Stimulated activated memory B cell treated with anti-CD40 and anti-IgM and Interleukin-4, amounts not matched to agents 10 μg/mL and 1 μg/mL and 100 μg/mL, for 72 hours (primary cell): ENCODE measurements at regions not wholly inside any gene's neighbourhood (a gene's known extent, or its start where the extent isn't known, plus 50 kb on each side); places are given as distances from the start of the nearest gene placed in this dataset.

Source experiments
- ATAC-seq: fragments of 150-1000 bp; cut with Tn5 transposase; 2 replicates; pipeline ENCODE4 v1.10.0; 2021
- H3K27ac Mint-ChIP-seq: one replicate; pipeline ENCODE4 v1.8.0; 2022; ENCODE audit warnings: mild to moderate bottlenecking, mixed read lengths
- H3K27me3 Mint-ChIP-seq: one replicate; pipeline ENCODE4 v1.8.0; 2022; ENCODE audit warnings: mixed read lengths
- H3K36me3 Mint-ChIP-seq: one replicate; pipeline ENCODE4 v1.8.0; 2022; ENCODE audit warnings: mixed read lengths
- H3K4me1 Mint-ChIP-seq: one replicate; pipeline ENCODE4 v1.8.0; 2022; ENCODE audit warnings: mixed read lengths
- H3K4me3 Mint-ChIP-seq: one replicate; pipeline ENCODE4 v1.8.0; 2022; ENCODE audit warnings: mild to moderate bottlenecking, moderate library complexity, mixed read lengths
- H3K9me3 Mint-ChIP-seq: one replicate; pipeline ENCODE4 v1.8.0; 2022; ENCODE audit warnings: mixed read lengths

DNA sequence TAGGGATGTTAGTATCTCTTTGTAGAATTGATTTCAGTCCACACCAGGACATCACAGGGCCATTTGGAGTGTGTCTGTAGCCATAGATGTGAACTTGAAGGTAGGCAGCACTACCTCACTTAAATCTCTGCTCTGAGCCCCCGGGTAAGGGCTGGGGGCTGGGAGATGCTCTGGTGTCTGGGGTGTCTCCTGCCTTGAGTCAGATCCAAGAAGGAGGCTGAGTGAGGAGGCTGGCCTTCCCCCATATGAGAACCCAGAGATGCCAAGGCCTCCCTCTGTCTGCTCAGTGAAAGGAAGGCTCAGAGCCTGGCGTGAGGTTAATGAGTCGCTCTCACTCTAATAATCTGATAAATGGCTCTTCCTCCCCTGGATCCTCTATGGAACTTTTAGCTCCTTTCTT lies 161.6 kb downstream of the ACTL8 start:
- Mint-ChIP-seq H3K9me3 (no peaks in the 10 kb centered on the region), H3K36me3 (no peaks in the 10 kb centered on the region), H3K27ac (no peak overlapping the region), H3K4me1 (no peaks in the 10 kb centered on the region), H3K4me3 (no peak overlapping the region), H3K27me3 (peaks cover 53% of the 10 kb centered on the region)
- ATAC-seq: no peak

DNA sequence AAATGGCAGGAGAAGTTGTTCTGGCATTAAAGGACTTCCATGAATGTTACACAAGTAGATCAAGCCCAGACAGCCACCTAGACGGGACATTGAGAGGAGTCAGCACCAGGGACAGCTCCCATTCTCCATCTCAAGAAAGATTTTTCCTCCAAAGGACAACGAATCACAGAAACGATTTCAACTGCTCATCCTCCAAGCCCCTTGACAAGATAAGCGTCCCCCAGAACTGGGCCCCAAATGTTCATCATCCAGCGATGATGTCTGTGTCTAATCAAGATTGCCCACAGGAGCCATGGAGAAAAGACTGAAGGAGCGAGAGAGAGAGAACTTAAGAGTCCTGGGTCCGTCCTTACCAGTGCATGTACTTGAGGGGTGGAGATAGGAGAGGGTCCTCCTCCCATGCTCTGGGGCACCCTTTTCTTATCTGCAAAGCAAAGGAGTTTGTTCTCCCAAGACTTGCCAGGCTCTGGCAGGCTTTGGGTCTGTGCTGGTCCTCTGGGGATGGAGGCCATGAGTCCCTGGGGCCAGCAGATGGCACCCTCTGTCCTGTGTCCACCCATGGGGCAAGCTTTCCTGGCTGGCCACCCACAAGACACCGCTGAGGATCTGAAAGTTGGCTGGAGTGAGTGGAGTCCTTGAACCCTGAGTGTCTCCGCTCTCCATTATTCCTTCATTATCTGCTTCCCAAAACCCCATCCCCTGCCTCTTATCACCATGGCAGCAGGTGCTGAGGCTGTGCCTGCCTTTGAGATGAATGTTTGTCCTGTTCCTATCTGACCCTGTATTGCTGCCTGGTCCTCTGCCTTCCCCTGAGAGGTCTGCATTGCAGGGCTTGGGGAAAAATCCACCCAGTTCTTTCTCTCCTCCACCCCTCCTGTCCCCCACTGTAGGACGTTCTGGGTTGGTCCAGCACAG lies 164.6 kb downstream of the ACTL8 start:
- Mint-ChIP-seq H3K36me3 (no peaks in the 10 kb centered on the region), H3K9me3 (no peaks in the 10 kb centered on the region), H3K4me1 (no peaks in the 10 kb centered on the region), H3K27ac (no peak overlapping the region), H3K4me3 (no peak overlapping the region), H3K27me3 (peaks cover 50% of the 10 kb centered on the region)
- ATAC-seq: no peak

DNA sequence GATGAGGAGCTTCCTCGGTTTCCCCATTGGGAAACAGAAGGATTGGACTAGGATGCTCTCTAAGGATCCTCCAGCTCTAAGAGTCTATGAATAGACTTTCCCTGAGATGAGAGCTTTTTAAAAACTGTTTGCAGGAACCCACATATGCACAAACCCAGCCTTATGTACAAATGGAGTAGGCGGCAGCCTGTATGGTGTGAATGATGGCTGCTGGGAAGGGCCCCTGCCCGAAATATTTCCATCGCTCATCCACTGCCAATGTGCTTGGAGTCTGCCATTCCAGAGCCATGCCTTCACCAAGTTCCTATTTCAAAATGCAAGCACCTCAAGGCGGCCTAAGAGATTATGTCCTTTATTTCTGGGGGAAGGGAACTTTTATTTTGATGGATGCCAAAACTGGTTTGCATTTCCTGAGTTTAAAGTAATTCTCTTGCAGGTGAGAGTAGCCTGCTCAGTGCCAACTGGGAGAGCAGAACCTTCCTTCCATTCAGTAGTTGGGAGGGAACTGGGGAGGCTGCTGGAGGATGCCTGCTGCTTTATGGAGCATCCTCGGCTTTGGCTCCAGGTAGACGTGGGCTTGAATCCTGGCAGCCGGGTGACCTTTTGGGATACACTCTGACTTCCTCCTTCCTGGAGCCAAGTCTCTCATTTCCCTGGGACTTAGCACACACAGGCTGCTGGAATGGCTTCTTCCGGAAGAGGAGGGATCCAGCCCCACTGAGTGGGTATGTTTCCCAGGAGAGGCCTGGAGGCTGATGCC lies 165.9 kb downstream of the ACTL8 start:
- Mint-ChIP-seq H3K4me1 (no peaks in the 10 kb centered on the region), H3K27me3 (peaks cover 47% of the 10 kb centered on the region), H3K4me3 (no peak overlapping the region), H3K9me3 (no peaks in the 10 kb centered on the region), H3K27ac (no peak overlapping the region), H3K36me3 (no peaks in the 10 kb centered on the region)
- no peak for ATAC-seq

DNA sequence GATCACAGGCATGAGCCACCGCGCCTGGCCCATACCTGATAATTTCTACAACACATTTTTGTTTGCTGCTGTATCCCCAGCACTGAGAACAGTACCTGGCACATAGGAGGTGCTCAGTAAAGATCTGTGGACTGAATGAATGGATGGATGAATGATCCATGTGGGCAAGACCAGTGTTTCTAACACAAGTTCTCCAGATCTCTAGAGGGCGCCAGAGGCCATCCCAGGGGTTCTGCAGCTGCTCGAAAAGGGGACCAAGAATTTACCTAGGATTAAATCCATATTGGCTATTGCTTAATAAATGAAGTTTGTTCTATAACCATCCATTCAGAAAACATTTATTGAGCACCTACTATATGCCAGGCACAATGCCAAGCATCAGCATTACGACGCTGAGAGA lies 167.7 kb downstream of the ACTL8 start:
- no peaks in the 10 kb centered on the region for H3K9me3 Mint-ChIP-seq
- H3K4me1 Mint-ChIP-seq: no peaks in the 10 kb centered on the region
- no peak overlapping the region for H3K4me3 Mint-ChIP-seq
- no peak overlapping the region for H3K27ac Mint-ChIP-seq
- no peaks in the 10 kb centered on the region for H3K36me3 Mint-ChIP-seq
- ATAC-seq: no peak
- H3K27me3 Mint-ChIP-seq: peaks cover 47% of the 10 kb centered on the region

DNA sequence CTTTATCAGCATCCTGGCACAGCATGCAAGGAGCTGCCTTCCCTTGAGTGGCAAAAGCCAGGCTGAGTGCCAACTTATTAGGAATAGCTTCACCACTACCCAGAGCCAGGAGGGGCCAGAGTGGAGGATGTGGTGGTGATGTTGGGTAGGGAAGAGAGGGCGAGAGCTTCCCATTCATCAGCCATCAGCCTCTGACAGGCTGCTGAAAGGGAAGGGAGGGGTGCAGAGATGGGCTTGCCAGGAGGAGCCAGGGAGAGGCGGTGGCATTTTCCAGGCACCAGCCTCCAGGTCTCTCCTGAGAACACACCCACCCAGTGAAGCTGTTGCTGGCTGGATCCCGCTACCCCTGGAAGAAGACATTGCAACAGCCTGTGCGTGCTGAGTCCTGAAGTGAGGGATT lies 168.5 kb downstream of the ACTL8 start:
- ATAC-seq: no peak
- H3K4me3 Mint-ChIP-seq: no peak overlapping the region
- H3K27ac Mint-ChIP-seq: no peak overlapping the region

DNA sequence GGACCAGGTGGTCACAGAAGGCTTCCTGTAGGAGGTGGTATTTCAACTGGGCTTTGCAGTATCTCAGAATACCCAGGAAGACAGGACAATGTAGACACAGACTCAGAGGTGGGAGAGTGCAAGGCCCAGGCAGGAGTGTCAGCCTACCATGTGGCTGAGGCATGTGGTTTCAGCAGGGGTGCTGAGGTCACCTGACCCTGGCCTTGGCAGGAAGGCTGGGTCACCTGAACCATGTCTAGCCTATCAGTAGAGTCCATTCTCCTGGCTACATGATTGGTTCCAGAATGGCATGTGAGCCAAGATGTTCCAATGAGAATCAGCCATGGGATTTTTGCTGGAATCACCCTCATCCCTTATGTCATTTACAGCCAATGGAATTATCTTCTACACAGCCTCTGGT lies 169.4 kb downstream of the ACTL8 start:
- no peak overlapping the region for H3K4me3 Mint-ChIP-seq
- H3K36me3 Mint-ChIP-seq: no peaks in the 10 kb centered on the region
- peaks cover 46% of the 10 kb centered on the region for H3K27me3 Mint-ChIP-seq
- no peaks in the 10 kb centered on the region for H3K9me3 Mint-ChIP-seq
- no peak overlapping the region for H3K27ac Mint-ChIP-seq
- no peaks in the 10 kb centered on the region for H3K4me1 Mint-ChIP-seq
- ATAC-seq: no peak

More for the DNA sequence above, 168.5 kb downstream of the ACTL8 start:
- Mint-ChIP-seq H3K27me3 (peaks cover 46% of the 10 kb centered on the region), H3K4me1 (no peaks in the 10 kb centered on the region), H3K9me3 (no peaks in the 10 kb centered on the region), H3K36me3 (no peaks in the 10 kb centered on the region)

DNA sequence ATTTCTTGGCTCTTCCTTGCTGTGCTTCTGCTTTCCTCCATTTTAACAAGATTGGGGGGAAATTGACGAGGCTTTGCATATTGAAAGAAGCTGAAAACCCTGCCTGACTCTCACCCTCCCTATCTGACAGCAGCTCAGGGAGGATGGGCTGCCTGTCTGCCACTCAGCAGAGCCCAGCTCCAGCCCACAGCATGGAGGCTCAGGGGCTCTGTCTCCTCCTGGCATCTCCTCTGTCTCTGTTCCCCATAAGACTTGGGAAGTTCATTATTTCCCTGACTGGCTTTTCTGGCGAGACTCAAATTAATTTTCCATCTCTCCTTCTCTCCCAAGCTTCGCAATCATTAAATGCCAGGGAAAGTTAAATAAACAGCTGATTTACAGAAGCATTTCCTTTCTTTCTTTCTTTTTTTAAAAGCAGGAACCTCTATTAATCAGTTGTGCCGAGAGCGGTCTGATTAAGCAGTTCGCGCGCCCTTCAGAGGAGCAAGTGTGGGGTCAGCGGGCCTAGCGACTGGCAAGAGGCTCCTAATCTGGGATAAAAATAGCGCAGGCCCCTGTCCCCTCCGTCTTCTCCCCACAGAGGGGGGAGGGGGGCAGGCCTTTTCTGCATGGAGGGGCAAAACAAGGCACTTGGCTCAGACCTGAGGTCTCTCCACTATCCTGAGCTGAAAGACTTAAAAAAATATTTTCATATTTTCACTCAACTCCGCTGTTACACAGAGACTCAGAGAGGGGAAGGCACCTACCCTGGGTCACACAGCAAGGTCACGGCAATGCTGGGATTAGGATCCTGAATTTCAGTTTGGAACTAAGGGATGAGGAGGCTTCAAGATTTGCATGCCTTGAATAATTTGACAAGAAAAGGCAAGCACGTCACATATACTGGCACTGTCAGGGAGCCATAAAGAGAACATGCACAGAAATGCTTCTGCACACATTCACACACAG lies 170.4 kb downstream of the ACTL8 start:
- no peak overlapping the region for H3K27ac Mint-ChIP-seq
- no peaks in the 10 kb centered on the region for H3K9me3 Mint-ChIP-seq
- no peaks in the 10 kb centered on the region for H3K36me3 Mint-ChIP-seq
- no peaks in the 10 kb centered on the region for H3K4me1 Mint-ChIP-seq
- ATAC-seq: no peak
- H3K4me3 Mint-ChIP-seq: no peak overlapping the region
- H3K27me3 Mint-ChIP-seq: peaks cover 45% of the 10 kb centered on the region

DNA sequence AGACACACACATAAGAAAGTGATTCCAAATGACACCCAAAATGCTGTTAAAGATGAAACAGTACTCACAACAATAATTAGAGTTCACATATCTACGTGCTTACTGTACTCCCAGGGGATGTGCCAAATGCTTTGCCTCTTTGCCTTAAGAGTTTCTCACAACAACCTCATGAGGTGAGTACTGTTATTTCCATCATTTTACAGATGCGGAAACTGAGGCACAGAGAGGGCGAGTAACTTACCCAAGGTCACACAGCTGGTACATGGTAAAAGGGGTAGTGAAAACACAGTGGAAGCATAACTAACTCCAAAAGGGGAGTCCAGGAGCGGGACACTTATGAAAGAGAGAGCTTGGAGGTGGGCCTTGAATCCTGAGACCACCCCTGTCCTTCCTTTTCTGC lies 171.8 kb downstream of the ACTL8 start:
- Mint-ChIP-seq H3K9me3 (no peaks in the 10 kb centered on the region), H3K4me3 (no peak overlapping the region), H3K36me3 (no peaks in the 10 kb centered on the region), H3K27me3 (peaks cover 38% of the 10 kb centered on the region), H3K27ac (no peak overlapping the region), H3K4me1 (no peaks in the 10 kb centered on the region)
- no peak for ATAC-seq

DNA sequence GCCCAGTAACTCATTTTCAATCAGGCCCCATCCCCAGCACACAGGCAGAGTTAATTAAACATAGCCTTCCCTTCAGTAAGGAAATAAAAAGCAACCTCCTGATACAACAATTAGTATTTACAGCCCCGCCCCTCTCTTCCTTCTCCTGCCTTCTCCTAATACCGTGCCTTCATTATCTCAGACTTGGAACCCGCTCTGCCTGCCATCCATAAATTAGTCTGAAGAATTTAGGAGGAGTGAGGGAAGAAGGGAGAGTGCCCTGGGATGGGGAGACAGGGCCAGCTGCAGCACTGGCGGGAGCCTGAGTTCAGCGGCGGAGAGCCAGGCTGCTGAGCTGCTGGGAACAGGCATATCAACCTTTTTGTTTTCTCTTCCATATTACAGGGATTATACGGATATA lies 172.8 kb downstream of the ACTL8 start:
- Mint-ChIP-seq H3K27ac (no peak overlapping the region), H3K4me1 (no peaks in the 10 kb centered on the region), H3K4me3 (no peak overlapping the region), H3K9me3 (no peaks in the 10 kb centered on the region), H3K36me3 (no peaks in the 10 kb centered on the region), H3K27me3 (peaks cover 37% of the 10 kb centered on the region)
- ATAC-seq: no peak

DNA sequence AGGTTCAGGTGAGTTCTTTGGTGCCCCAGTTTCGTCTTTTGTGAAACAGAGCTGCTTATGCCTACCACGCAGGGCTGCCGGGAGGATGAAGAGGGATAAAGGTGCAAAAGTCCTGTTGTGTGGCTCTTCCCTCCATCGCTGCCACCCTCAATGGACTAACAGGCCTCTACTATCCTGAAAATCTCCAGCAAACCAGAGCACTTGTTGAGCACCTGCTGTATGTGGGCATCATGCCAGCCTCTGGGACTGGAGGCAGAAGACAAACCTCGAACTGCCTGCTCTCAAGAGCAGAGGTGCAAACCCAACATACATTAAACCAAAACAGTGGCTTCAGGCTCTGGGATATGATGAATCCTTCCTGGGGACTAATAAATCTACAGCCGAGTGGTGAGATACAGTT lies 174.1 kb downstream of the ACTL8 start:
- Mint-ChIP-seq H3K27me3 (peaks cover 28% of the 10 kb centered on the region), H3K4me1 (no peaks in the 10 kb centered on the region), H3K4me3 (no peak overlapping the region), H3K27ac (no peak overlapping the region), H3K36me3 (no peaks in the 10 kb centered on the region), H3K9me3 (no peaks in the 10 kb centered on the region)
- ATAC-seq: no peak

DNA sequence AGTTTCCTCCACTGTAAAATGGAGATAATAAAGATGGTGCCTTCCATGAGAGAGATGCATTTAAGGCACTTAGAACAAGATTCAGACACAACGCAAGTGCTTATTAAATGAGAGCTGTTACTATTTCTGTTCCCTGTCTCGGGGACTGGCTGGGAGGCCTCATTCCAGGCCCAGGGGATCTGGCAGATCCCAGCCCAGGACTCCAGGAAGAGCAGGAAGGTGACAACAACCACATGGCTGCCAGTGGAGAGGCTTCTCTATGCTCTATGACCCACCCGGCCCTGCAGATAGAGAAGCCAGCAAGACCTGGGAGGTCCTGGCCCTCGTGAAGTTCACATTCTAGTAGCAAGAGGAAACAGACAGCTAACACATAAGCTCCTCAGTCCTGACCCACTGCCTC lies 175.5 kb downstream of the ACTL8 start:
- Mint-ChIP-seq H3K27ac (no peak overlapping the region), H3K4me3 (no peak overlapping the region), H3K27me3 (peaks cover 28% of the 10 kb centered on the region), H3K9me3 (peaks cover 1% of the 10 kb centered on the region), H3K4me1 (no peaks in the 10 kb centered on the region), H3K36me3 (no peaks in the 10 kb centered on the region)
- no peak for ATAC-seq

DNA sequence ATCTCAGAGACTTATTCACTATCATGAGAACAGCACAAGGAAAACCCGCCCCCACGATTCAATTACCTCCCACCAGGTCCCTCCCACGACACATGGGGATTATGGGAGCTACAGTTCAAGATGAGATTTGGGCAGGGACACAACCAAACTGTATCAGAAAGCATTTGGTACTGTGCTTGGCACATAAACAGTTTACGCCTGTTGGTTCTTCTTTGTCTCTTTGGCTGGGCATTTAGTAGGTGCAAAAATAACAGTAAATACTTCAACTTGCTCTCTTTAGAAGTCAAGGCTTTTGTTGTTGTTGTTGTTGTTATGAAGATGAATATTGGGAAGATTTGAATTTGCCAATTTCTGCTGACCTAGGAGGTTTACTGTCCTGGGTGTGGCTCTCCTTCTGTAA lies 175.4 kb upstream of the IGSF21 start:
- H3K27ac Mint-ChIP-seq: no peak overlapping the region
- no peak overlapping the region for H3K4me3 Mint-ChIP-seq
- H3K36me3 Mint-ChIP-seq: no peaks in the 10 kb centered on the region
- no peaks in the 10 kb centered on the region for H3K4me1 Mint-ChIP-seq
- H3K27me3 Mint-ChIP-seq: peaks cover 22% of the 10 kb centered on the region
- ATAC-seq: no peak
- H3K9me3 Mint-ChIP-seq: peaks cover 3% of the 10 kb centered on the region

DNA sequence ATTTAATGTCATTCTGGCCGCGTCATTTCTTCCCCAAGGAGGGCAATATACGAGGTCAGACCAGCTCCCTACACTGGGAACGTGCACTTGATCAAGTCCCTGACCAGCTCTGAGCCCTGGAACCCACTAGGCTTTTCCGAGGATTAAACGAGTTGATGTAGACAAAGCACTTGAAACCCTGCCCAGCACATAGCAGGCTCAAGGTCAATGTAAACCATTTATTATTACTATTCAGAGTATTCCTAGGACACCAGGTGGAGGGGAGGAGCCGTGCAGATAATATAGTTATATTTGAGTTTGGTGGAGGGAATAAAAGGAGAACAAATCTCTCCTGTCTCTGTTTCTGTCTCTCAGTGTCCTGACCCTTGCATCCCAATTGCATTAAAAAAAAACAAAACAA lies 174.1 kb upstream of the IGSF21 start:
- no peak for ATAC-seq
- no peak overlapping the region for H3K27ac Mint-ChIP-seq
- no peaks in the 10 kb centered on the region for H3K4me1 Mint-ChIP-seq
- H3K27me3 Mint-ChIP-seq: peaks cover 9% of the 10 kb centered on the region
- peaks cover 3% of the 10 kb centered on the region for H3K9me3 Mint-ChIP-seq
- no peak overlapping the region for H3K4me3 Mint-ChIP-seq
- no peaks in the 10 kb centered on the region for H3K36me3 Mint-ChIP-seq

DNA sequence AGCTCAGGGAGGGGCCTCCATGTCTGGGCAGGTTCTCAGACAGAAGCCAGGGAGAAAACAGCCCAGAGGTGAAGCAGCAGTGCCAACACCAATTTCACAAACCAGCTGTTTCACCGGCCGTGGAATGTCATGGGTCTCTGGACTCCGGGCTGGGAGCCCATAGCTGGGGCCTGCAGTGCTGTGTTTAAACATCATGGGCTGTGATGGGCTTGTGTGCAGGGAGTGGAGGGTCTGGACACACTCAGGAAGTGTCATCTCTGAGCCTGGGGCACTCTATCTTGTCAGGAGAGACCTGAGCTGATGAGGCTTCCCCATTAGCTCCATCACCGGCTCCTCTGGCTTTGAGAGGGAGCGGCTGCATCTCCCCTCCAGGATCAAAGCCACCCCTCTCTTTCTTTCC lies 173.6 kb upstream of the IGSF21 start:
- Mint-ChIP-seq H3K9me3 (peaks cover 3% of the 10 kb centered on the region), H3K36me3 (no peaks in the 10 kb centered on the region), H3K4me3 (no peak overlapping the region), H3K4me1 (no peaks in the 10 kb centered on the region), H3K27ac (no peak overlapping the region), H3K27me3 (peaks cover 9% of the 10 kb centered on the region)
- no peak for ATAC-seq

DNA sequence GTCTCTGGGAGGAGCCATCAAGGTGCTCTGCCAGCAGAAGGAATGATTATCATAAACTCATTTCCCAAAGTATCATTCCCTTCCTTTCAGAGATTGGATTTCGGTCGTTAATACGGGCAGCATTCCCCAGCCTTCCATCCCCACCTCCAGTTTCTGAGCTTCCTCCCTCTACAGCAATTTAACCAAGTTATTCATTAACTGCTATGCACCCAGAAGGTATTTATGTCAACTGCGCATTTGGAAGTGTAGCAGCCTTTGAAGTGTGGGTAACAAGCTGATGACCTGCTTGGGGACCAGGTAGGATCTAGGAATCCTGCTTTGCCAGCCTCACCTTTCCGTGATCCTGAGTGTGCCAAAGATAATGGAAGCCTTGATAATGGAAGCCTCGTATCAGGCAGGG lies 172.4 kb upstream of the IGSF21 start:
- no peak for ATAC-seq
- peaks cover 3% of the 10 kb centered on the region for H3K9me3 Mint-ChIP-seq
- no peak overlapping the region for H3K4me3 Mint-ChIP-seq
- H3K36me3 Mint-ChIP-seq: no peaks in the 10 kb centered on the region
- H3K27ac Mint-ChIP-seq: no peak overlapping the region
- no peaks in the 10 kb centered on the region for H3K4me1 Mint-ChIP-seq
- H3K27me3 Mint-ChIP-seq: peaks cover 4% of the 10 kb centered on the region
